Ovary (tissue), 3 donors: ENCODE measurements at regions not wholly inside any gene's neighbourhood (a gene's known extent, or its start where the extent isn't known, plus 50 kb on each side); places are given as distances from the start of the nearest gene placed in this dataset.

ENCODE experiments used
- CTCF ChIP-seq, 3 donors: fragments of 450-650 bp in 2 of 3; fragments of 200-600 bp in 1 of 3; IDR thresholded peaks; one replicate each; pipeline versions ENCODE4 v1.5.1 to v1.8.0; 2016 to 2022; ENCODE audit warnings: antibody characterized with exemption in 3 of 3, mild to moderate bottlenecking in 1 of 3
- EP300 ChIP-seq: sonication (generic); formaldehyde crosslinking; IDR thresholded peaks from one replicate; pipeline ENCODE4 v1.6.1; 2017; ENCODE audit warnings: antibody characterized with exemption
- POLR2A ChIP-seq: fragments of 450-650 bp; IDR thresholded peaks from one replicate; pipeline ENCODE4 v1.6.1; 2017; ENCODE audit warnings: antibody characterized with exemption, mild to moderate bottlenecking, moderate library complexity
- donor health status: DM: no; HTN: no; CAD: no.

- TF ChIP-seq POLR2A (no peak), CTCF (IDR thresholded peaks at IDR 0.05) (no peak), EP300 (no peak)
Measured at GRCh38 chr2:12844511-12844910, 127.8 kb downstream of the TRIB2 start.
